ENCODE measurements at regions not wholly inside any gene's neighbourhood (a gene's known extent, or its start where the extent isn't known, plus 50 kb on each side); places are given as distances from the start of the nearest gene placed in this dataset.
"Not testable (repeated sequence)": the region's sequence is repeated elsewhere in the genome, so short reads cannot be mapped to it uniquely, and the experiment has no call there.

GRCh38 chr20:26373066-26373465 is 676.4 kb upstream of the ZNF337 start:
- DNase-seq; intact Hi-C loops (cut with DNase I); ATAC-seq: not testable (repeated sequence)

- intact Hi-C loops (cut with DNase I), result no loop called here
- DNase-seq (no peak), ATAC-seq (no peak)
Observed at GRCh38 chr20:26354511-26354910, 657.9 kb upstream of the ZNF337 start.

- intact Hi-C loops (cut with DNase I), result no loop called here
- no peak for ATAC-seq
- DNase-seq, result no peak
Observed at GRCh38 chr20:26347396-26347795, 650.7 kb upstream of the ZNF337 start.

GRCh38 chr20:26340460-26341065 is 643.9 kb upstream of the ZNF337 start:
- intact Hi-C loops (cut with DNase I); ATAC-seq; DNase-seq: not testable (repeated sequence)

GRCh38 chr20:26324177-26324576 is 627.5 kb upstream of the ZNF337 start:
- DNase-seq (no peak), ATAC-seq (no peak)
- intact Hi-C loops (cut with DNase I), result no loop called here

- intact Hi-C loops (cut with DNase I), result no loop called here
- no peak for DNase-seq
- ATAC-seq, result no peak
Observed at GRCh38 chr20:26315054-26315453, 618.4 kb upstream of the ZNF337 start.

- intact Hi-C loops (cut with DNase I); ATAC-seq: not testable (repeated sequence)
Observed at GRCh38 chr20:26309720-26310119, 613.1 kb upstream of the ZNF337 start.

GRCh38 chr20:26308961-26309360 is 612.3 kb upstream of the ZNF337 start:
- DNase-seq, result no peak
- no peak for ATAC-seq
- intact Hi-C loops (cut with DNase I), result no loop called here

More at GRCh38 chr20:26309720-26310119, 613.1 kb upstream of the ZNF337 start:
- DNase-seq, result not testable (repeated sequence)

- DNase-seq (no peak), ATAC-seq (no peak)
- intact Hi-C loops (cut with DNase I), result no loop called here
Observed at GRCh38 chr20:26295006-26295405, 598.4 kb upstream of the ZNF337 start.

- ATAC-seq; DNase-seq; intact Hi-C loops (cut with DNase I): not testable (repeated sequence)
Observed at GRCh38 chr20:26288379-26289061, 591.9 kb upstream of the ZNF337 start.

- intact Hi-C loops (cut with DNase I), result no loop called here
- ATAC-seq, result no peak
- DNase-seq, result no peak
Observed at GRCh38 chr20:26279238-26279637, 582.6 kb upstream of the ZNF337 start.

- intact Hi-C loops (cut with DNase I), result no loop called here
- DNase-seq (no peak), ATAC-seq (no peak)
Observed at GRCh38 chr20:26277339-26277738, 580.7 kb upstream of the ZNF337 start.

- DNase-seq, result no peak
- intact Hi-C loops (cut with DNase I), result no loop called here
- ATAC-seq, result no peak
Observed at GRCh38 chr20:26276554-26277210, 580.0 kb upstream of the ZNF337 start.

GRCh38 chr20:26268762-26269161 is 572.1 kb upstream of the ZNF337 start:
- DNase-seq; ATAC-seq; intact Hi-C loops (cut with DNase I): not testable (repeated sequence)

GRCh38 chr20:26260925-26261324 is 564.3 kb upstream of the ZNF337 start:
- DNase-seq; ATAC-seq; intact Hi-C loops (cut with DNase I): not testable (repeated sequence)

- ATAC-seq; intact Hi-C loops (cut with DNase I); DNase-seq: not testable (repeated sequence)
Observed at GRCh38 chr20:26252311-26252975, 555.8 kb upstream of the ZNF337 start.

GRCh38 chr20:26251376-26251775 is 554.7 kb upstream of the ZNF337 start:
- intact Hi-C loops (cut with DNase I); ATAC-seq; DNase-seq: not testable (repeated sequence)

- DNase-seq; intact Hi-C loops (cut with DNase I); ATAC-seq: not testable (repeated sequence)
Observed at GRCh38 chr20:26250249-26251114, 553.8 kb upstream of the ZNF337 start.

- DNase-seq (no peak), ATAC-seq (no peak)
- intact Hi-C loops (cut with DNase I), result no loop called here
Observed at GRCh38 chr20:26243731-26244130, 547.1 kb upstream of the ZNF337 start.
